GM18519 (cell line): ENCODE measurements at regions not wholly inside any gene's neighbourhood (a gene's known extent, or its start where the extent isn't known, plus 50 kb on each side); places are given as distances from the start of the nearest gene placed in this dataset.
A peak's percentile ranks its signal among the peaks of the same experiment; 100 is the strongest.
"Not testable (repeated sequence)": the region's sequence is repeated elsewhere in the genome, so short reads cannot be mapped to it uniquely, and the experiment has no call there.

ENCODE experiments used
- ATAC-seq: cut with Tn5 transposase; IDR thresholded peaks from one replicate; pipeline ENCODE4 v1.9.1; 2021; ENCODE audit warnings: mild to moderate bottlenecking, moderate library complexity; ENCODE audit not compliant: unreplicated experiment, low FRiP score

DNA sequence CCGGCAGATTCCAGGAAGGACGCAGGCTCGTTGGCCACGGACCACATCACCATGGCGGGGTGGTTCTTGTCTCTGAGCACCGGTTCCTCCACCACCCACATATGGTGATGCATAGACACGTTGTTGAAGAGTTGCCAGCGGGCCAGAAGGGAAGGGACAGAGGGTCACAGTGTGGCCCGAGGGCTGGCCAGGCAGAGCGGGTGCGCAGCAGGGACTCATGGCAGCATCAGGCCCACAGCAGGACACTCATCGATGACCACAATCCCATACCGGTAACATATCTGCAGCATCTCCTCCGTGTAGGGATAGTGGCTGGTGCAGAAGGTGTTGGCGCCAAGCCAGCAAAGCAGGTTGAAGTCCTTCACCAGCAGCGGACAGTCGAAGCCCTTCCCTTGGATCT lies 469.2 kb upstream of the FAM174A start:
- ATAC-seq = not testable (repeated sequence)

DNA sequence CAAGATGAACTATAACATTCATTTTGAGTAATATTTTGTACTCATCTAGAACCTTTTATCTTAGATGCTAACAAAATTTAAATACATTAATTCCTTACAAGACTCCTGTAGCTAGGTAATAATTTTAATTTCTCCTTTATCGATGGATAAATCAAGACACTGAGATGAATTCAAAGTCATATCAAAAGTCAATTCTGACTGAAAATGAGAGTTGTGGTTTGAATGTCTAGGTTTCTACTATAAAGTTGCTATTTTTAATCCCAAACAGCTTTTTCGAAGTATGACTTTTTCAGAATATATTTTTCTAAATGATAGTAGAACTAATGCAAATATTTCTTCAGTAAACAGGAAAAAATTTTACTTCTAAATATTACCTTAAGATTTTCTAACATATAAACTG lies 491.7 kb upstream of the FAM174A start:
- peak; percentile 50 for ATAC-seq

DNA sequence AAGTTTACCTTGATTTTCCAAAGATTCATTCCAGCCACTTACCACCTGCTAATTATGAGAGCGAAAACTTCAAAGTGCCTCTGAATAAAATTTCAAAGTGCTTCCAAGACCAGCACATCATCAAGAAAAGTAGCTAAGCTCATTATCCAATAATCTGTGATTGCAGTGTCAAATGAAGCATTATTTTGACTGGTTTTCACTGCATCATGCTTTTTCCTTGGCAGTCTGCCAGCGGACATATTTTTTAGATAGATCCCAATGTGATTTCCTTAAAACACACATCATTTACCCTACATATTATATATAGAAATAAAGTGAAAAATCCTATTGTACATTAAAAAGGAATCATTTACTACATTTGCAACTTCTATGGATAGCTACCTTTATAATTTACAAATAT lies 508.6 kb upstream of the FAM174A start:
- no peak for ATAC-seq

DNA sequence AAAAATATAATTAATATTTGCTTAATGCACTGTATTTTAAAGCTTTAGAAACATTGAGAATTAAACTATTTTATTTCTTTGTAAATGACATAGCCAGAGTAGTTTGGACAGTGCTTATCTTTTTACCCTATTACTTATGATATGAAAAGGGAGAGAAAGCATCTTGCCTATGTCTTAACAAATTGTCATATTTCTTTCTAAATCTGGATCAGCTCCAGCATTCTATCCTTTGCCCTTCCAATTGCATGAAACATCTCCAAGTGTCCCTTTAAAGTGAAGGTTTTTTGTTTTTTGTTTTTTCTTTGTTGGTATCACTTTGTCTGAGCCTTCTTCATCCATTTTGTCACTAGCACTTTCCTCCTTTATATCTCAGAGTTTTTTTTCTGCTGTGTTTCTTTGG lies 511.6 kb upstream of the FAM174A start:
- ATAC-seq = no peak

DNA sequence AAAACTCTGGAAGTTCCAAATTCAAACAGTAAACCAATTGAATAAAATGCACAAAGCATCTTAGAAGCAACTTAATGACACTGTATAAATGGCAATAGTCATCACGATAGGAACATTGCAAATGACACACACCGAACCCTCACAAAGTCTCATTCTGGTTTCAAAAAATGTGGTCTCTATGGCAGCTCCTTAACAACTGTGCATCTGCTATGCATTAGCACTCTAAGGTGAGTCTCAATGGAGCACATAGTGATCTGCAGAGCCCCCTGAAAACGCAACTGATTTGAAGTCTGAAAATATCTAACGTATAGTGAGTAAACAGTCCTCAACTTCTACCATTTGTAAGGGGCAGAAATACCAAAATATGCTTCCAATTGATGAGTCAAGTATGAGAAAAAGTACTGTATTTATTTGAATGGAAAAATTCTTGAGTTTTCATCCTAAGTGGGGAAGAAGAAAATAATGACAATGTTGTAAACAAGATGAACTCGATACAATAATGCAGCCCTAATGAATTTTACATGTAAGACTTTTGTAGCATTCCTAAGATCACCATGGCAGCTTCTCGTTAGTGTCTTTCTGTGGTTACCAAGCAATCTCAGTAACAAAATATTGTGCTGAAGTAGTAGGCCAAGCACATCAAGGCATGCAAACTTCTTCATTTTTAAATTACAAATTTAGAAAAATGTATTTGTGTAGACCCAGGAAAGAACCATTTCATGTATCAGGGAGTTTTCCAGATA lies 517.5 kb upstream of the FAM174A start:
- no peak for ATAC-seq

DNA sequence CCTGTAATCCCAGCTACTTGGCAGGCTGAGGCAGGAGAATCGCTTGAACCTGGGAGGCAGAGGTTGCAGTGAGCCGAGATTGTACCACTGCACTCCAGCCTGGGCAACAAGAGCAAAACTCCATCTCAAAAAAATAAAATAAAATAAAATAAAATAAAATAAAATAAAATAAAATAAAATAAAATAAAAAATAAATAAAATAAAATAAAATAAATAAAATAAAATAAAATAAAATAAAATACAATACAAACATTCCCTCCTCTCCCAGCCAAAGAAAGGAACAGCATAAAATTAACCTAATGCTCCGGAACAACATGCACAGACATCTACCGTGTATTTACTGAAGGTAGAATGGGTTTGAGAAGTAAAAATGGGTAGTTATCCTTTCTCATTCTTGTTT lies 521.9 kb upstream of the FAM174A start:
- not testable (repeated sequence) for ATAC-seq

DNA sequence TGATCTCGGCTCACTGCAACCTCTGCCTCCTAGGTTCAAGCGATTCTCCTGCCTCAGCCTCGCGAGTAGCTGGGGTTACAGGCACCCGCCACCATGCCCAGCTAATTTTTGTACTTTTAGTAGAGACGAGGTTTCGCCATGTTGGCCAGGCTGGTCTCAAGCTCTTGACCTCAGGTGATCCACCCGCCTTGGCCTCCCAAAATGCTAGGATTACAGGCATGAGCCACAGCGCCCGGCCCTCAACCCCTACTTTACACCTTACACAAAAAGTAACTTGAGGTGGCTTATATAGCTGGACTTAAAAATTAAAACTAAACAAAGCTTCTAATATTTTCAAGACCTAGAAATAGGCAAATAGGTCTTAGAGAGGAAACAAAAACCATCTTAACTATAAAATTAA lies 524.0 kb upstream of the FAM174A start:
- ATAC-seq = not testable (repeated sequence)

DNA sequence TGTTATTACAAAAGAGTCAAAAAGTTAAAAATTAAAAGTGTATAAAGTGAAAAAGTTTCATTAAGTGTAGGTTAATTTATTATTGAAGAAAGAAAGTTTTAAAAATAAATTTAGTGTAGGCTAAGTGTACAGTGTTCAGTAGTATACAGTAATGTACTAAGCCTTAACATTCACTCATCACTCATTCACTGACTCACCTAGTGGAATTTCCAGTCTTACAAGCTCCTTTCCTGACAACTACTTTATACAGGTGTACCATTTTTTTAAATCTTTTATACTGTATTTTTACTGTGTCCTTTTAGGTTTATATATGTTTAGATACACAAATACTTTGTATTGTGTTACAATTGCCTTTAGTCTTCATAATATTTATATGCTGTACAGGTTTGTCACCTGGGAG lies 530.2 kb upstream of the FAM174A start:
- no peak for ATAC-seq

DNA sequence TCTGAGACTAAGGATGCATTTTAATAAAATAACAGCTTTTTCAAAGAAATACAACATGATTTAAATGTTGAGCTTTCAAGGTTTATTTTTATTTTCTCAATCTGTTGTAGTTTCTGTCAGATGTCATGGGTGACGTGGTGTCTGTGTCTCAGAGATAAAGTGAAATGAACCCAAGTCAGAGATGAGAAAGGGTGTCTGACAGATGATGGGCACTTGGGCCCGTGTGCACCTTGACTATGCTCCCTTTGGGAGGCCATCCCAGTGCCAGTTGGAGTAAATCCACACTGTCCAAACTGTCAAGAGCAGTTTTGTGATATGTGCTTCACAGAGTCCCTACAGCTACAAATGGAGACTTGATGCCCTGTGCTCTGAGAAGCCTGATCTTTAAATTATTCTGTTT lies 536.9 kb upstream of the FAM174A start:
- ATAC-seq = no peak

DNA sequence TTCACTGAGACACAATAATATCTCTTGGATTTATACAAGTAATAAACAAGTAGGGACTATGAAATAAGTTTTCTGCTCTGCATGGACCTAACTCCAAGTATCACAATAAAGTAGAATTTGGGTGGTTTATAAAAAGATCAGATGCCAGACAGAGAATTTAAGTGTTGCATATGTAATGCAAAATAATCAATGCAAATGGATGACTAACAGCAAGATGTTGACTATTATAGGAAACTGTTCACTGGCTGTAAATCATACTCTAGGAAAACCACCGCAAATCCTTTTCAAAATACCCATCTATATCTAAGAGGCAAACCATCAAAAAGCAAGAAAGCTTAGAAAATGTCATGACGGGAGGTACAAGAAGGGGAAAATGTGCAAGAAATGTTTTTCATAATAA lies 539.8 kb upstream of the FAM174A start:
- ATAC-seq = no peak

DNA sequence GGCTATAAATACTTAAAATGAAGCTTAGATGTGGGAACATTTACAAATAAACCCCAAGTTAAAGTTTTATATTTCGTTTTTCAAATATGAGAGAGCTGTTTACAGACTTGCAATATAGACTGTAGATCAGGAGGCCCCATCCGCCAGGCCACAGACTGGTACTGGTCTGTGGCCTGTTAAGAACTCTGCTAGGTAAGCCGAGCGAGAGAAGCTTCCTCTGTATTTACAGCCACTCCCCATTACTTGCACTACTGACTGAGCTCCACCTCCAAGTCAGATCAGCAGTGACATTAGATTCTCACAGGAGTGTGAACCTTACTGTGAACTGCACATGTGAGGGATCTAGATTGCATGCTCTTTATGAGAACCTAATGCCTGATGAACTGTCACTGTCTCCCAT lies 561.4 kb upstream of the FAM174A start:
- no peak for ATAC-seq

DNA sequence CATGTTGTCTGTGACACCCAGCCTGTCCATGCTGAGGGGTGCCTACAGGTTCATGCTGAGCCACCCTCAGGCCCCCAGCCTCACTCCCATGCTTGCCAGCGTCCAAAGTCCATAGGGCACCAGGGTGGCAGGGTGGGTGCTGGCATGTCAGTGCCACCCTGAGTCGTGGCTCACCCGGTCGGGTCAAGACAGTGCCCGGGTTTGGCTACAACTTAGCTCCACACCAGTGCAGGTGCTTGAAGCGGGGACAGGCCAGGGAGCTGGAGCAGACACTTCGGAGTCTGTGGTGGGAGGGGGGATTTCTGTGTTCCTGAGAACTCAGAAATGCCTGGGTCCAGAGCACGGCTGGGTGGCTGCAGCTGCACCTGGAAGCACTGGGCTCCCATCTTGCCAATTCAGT lies 579.2 kb upstream of the FAM174A start:
- no peak for ATAC-seq

DNA sequence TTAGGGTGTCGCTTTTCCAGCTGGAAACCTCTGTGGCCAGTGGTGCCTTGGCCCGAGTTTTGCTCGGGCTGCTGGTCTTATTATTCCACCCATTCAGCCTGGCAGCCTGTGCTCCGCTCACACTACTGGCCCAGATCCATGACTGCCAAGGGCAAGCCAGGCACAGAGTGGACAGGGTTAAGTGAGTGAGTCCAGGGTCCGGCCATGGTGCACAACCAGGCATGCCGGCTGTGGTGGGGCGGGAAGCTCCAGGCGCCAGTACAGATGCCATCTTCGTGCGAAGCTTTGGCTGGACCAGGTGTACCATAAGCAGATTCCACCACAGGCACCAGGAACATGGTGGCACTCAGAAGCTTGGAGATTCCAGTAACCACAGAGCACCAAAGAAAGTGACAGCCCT lies 580.2 kb upstream of the FAM174A start:
- ATAC-seq = no peak

DNA sequence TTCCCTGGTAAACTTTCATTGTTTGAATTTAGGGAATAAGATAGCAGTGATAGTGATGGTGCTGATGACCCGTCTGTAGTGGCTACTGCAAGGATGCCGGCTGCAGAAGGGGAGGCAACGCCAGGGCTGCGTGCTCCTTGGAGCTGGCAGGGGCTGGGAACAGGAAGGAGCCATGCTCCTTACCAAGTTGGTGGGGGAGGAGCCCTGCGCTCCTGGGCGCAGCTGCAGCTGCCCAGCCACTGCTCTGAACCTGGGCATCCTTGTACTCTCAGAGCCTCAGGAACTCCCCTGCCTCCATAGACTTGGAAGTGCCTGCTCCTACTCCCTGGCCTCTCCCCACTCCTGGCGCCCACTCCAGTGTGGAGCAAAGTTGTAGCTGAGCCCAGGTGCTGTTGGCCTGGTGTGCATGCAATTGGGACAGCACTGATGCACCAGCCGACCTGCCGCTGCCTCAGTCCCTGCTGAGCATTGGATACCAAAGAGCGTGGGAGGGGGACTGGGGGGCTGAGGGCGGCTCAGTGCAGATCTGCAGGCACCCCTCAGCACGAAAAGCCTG lies 585.1 kb upstream of the FAM174A start:
- no peak for ATAC-seq

DNA sequence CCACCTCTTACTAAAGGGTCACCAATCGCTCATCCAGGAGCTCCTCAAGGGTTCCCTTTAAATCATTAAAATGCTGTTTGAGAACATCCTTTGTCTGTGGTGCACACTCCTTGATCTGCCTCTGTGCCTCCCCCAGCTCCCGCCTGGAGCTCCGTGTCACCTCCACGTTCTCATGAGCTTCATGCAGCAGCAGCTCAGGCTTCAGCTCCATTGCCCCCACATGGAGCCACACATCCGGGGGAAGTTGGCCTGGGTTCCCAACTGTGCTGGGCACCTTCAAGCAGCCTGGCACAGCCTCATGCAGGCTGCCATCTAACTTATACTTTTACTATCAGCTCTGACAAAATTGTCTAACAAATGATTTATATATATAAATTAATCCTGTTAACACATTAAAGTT lies 585.8 kb upstream of the FAM174A start:
- ATAC-seq = no peak

DNA sequence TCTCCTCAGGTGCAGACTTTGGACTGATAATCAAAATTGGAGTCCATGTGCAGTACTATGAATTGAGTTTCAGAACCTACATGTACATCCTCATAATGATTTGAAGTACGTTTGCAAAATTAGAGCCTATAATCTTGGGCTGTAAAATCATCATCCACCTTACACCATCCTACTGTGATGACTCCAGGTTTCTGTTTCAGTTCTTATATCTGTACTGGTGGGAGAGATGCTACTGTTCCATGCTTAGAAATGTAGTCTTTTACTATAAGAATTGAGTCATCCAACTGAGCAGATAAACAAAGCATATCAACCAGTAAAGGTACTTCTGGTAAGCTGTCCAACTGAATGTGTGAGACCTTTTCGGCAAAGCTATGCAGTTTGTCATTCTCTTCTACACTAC lies 586.3 kb upstream of the FAM174A start:
- no peak for ATAC-seq

DNA sequence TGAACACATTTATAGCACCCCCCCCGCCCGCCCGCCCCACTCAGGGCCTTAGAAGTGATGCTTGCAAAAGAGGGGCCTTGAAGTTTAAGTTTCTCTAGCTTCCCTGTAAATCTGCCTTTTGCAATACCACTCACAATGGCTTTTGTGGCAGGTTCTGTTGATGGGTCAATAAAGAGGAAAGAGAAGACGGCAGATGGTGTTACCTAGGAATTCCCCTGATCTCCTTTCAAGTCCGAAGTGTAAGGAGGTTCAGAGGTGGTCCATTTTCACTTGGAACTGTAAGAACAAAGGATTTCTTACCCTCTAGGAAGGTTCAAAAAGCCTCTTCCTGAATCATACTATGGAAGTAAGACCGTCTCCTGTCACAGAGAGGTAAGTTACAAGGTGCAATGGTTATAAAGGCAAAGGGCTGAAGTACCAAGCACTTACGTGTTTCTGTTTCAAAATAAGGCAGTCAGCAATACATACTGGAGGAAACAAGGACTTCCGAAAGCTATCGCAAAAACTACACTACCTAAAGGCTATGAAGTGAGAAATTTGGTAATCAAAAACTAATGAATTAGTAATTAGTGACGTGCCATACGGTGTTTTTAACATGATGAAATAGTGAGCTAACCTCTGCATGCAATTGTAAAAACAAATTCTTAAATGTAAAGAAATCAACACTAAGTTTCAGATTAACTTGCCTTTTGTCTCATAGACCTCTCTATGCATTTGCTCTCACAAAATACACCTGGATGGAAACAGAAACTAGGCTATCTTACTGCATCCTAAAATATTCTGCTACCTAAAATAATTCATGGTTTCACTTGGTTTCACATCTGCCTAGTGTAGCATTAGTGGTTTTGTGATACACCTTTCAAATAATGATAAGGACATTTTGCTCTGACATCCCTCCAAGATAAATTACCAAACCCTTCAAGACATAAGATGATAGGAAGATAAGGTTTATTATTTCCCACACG lies 589.4 kb upstream of the FAM174A start:
- ATAC-seq = no peak

DNA sequence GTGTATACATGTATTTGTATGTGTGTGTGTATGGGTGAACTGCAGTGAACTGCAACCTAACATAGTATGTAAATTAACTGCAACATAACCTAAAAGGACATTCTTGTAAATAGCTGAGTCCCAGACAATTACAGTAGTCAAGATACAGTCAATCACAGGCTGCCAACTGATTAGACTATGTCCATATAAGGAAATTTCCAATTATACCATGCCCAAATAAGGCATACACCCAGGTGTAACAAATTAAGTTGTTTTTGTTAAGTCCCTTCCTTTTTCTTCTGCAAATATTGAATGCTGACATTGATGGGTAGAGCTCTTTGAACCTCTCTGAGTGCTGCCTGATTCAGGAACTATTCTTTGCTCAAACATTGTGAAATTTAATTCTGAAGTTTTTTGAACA lies 594.6 kb upstream of the FAM174A start:
- ATAC-seq = no peak

DNA sequence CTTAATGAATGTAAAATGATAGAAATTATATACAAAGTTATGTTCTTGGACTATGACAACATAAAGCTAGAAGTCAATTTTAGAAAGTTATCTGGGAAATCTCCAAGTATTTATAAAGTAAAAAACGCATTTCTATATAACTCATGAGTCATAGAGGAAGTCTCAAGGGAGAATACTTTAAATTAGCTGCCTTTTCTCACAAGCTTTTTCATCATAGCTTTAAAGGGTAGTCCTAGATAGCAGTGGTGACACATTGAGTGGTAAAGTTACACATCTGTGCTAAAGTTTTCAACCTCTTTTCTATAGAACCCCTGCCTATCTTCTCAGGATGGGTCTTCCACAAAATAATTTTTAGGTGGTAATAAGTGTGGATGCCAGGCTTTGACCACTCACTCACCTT lies 598.3 kb upstream of the FAM174A start:
- no peak for ATAC-seq

DNA sequence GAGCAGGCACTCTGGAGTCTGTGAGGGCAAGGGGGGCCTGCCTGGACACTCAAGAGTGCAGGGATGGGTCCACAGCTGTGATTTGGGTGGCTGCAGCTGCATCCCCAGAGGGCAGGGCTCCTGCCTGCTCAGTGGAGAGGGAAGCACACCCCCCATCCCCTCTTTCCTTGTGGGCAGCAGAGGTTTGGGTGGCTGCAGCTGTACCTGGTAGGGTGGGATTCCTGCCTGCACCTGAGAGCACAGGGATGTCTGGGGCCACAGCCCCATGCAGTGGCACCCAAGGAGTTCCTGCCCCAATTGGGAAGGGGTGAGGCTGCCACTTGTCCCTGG lies 605.4 kb upstream of the FAM174A start:
- ATAC-seq = no peak

DNA sequence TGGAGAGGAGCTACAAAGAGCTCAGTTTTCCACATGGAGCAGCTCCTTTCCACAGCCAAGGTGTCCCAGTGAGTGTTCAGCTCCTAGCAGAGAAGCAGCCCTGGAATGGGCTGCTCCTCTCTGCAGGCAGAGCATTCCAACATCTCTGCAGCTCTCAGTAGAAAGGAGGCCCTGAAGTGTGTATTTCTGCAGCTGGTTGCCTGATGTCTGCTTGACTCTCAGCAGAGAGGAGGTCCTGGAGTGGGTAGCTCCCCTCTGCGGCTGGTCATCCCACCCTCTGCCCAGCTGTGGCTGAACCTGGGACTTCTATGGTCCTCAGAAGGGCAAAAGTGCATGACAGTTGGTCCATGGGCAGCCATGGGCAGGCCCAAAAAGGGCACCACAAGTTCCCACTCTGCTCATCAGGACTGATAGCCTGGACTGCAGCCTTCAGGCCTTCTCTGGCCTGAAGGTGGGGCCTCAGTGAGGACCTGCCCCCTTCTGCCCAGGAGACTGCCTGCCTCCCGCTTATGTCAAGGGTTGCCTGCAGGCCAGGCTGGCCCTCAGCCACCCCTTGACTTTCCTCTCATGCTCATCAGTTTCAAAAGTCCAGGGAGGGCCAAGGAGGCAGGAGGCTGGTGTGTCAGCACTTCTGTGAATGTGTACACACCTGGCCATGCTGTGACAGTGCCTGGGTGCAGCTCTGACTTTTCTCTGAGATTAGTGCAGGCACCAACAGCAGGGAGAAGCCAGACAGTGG lies 605.9 kb upstream of the FAM174A start:
- ATAC-seq = no peak
